H1 (cell line): ENCODE measurements at regions not wholly inside any gene's neighbourhood (a gene's known extent, or its start where the extent isn't known, plus 50 kb on each side); places are given as distances from the start of the nearest gene placed in this dataset.

Source experiments
- CTCF ChIA-PET: fragments of 300-600 bp; sonication (Branson Sonifier 250); formaldehyde crosslinking; loops from one replicate; lab custom pipeline; 2021; ENCODE audit not compliant: partially characterized antibody; lab: Charles Lee
- POLR2A ChIA-PET: fragments of 300-600 bp; sonication (Branson Sonifier 250); formaldehyde crosslinking; loops from one replicate; lab custom pipeline; 2021; ENCODE audit warnings: inconsistent platforms; ENCODE audit not compliant: partially characterized antibody; lab: Charles Lee
- DNase-seq, 2 experiments: peaks; one replicate each; pipeline versions ENCODE4 v3.0.0 to v3.0.0-alpha.2; 2010 to 2022; ENCODE audit warnings: low spot score in 2 of 2, low read depth in 1 of 2, mixed read lengths in 1 of 2
- FAIRE-seq: peaks from 2 replicates; lab custom pipeline; 2011; peaks lifted over from hg19 to GRCh38; lab: Jason Lieb, UNC
- H2AFZ ChIP-seq: 2 replicates; pipeline ENCODE4 v1.8.1; 2012; ENCODE audit warnings: low read length, inconsistent platforms
- H2AK5ac ChIP-seq: 2 replicates; pipeline ENCODE4 v1.6.1; 2013; ENCODE audit warnings: low read depth, low read length
- H2BK120ac ChIP-seq: replicated peaks from 2 replicates; pipeline ENCODE3; 2013; ENCODE audit warnings: low read depth, low read length, inconsistent platforms
- H2BK12ac ChIP-seq: 2 replicates; pipeline ENCODE4 v1.6.1; 2013; ENCODE audit warnings: low read depth, low read length
- H2BK15ac ChIP-seq: 2 replicates; pipeline ENCODE4 v1.6.1; 2013; ENCODE audit warnings: low read length
- H2BK20ac ChIP-seq: 2 replicates; pipeline ENCODE4 v1.6.1; 2013; ENCODE audit warnings: low read length
- H2BK5ac ChIP-seq: 2 replicates; pipeline ENCODE4 v1.6.1; 2013; ENCODE audit warnings: low read depth, low read length
- H3K14ac ChIP-seq: 2 replicates; pipeline ENCODE4 v1.6.1; 2013; ENCODE audit warnings: inconsistent platforms; ENCODE audit not compliant: insufficient read length
- H3K18ac ChIP-seq: 2 replicates; pipeline ENCODE4 v1.6.1; 2013; ENCODE audit warnings: low read length; ENCODE audit errors: extremely low read depth
- H3K23ac ChIP-seq: 2 replicates; pipeline ENCODE4 v1.6.1; 2013; ENCODE audit warnings: inconsistent platforms; ENCODE audit not compliant: insufficient read length
- H3K23me2 ChIP-seq: 2 replicates; pipeline ENCODE4 v1.6.1; 2013; ENCODE audit warnings: low read depth, low read length
- H3K27ac ChIP-seq: 2 replicates; pipeline ENCODE4 v1.6.1; 2011; ENCODE audit warnings: low read depth, low read length, inconsistent platforms
- H3K27me3 ChIP-seq, 4 experiments: replicated peaks in 1 of 4; 1 replicate in 1 of 4; 2 replicates in 3 of 4; pipeline versions ENCODE4 v1.6.1 to v1.8.1; 2011 to 2013; ENCODE audit warnings: low read length in 3 of 4, mild to moderate bottlenecking in 3 of 4, inconsistent platforms in 2 of 4, mixed read lengths in 2 of 4, moderate library complexity in 1 of 4; ENCODE audit not compliant: control insufficient read depth in 3 of 4, insufficient read depth in 3 of 4; ENCODE audit errors: extremely low read depth in 1 of 4
- H3K36me3 ChIP-seq, 4 experiments: 2 replicates each; pipeline versions ENCODE4 v1.6.1 to v1.8.1; 2011 to 2013; ENCODE audit warnings: mild to moderate bottlenecking in 4 of 4, low read length in 3 of 4, moderate library complexity in 2 of 4, control low read depth in 1 of 4, inconsistent platforms in 1 of 4; ENCODE audit not compliant: insufficient read depth in 4 of 4, control insufficient read depth in 2 of 4
- H3K4ac ChIP-seq: replicated peaks from 2 replicates; pipeline ENCODE3; 2013; ENCODE audit warnings: low read length, low read depth, mixed read lengths, inconsistent platforms; ENCODE audit not compliant: insufficient read length
- H3K4me1 ChIP-seq, 4 experiments: replicated peaks in 1 of 4; 1 replicate in 1 of 4; 2 replicates in 3 of 4; pipeline versions ENCODE4 v1.6.1 to v1.8.1; 2011 to 2013; ENCODE audit warnings: low read length in 3 of 4, inconsistent platforms in 2 of 4, mixed read lengths in 1 of 4; ENCODE audit not compliant: insufficient read depth in 4 of 4, control insufficient read depth in 3 of 4
- H3K4me2 ChIP-seq, 2 experiments: 2 replicates each; pipeline versions ENCODE4 v1.6.1 to v1.8.1; 2011 to 2013; ENCODE audit warnings: low read depth in 2 of 2, low read length in 2 of 2, control low read depth in 1 of 2, inconsistent platforms in 1 of 2, mild to moderate bottlenecking in 1 of 2; ENCODE audit not compliant: insufficient read depth in 1 of 2
- H3K4me3 ChIP-seq, 4 experiments: fragments of 200-600, 300-600 bp in 1 of 4; sonication (generic), shearing (Covaris generic), sonication (Bioruptor Twin) in 1 of 4; 2 replicates each; pipeline versions ENCODE4 v1.5.1 to v1.8.1; 2011 to 2016; ENCODE audit warnings: low read length in 4 of 4, low read depth in 3 of 4, control low read depth in 2 of 4, inconsistent platforms in 2 of 4, mild to moderate bottlenecking in 2 of 4, mixed read lengths in 1 of 4, moderate library complexity in 1 of 4; ENCODE audit not compliant: insufficient read depth in 2 of 4; ENCODE audit errors: extremely low read depth in 1 of 4
- H3K56ac ChIP-seq: replicated peaks from 2 replicates; pipeline ENCODE3; 2013; ENCODE audit warnings: low read depth, mild to moderate bottlenecking, mixed read lengths, low read length, inconsistent platforms; ENCODE audit not compliant: insufficient read length
- H3K79me1 ChIP-seq: 2 replicates; pipeline ENCODE4 v1.6.1; 2013; ENCODE audit warnings: low read depth, low read length, control low read depth
- H3K79me2 ChIP-seq, 2 experiments: 2 replicates each; pipeline versions ENCODE4 v1.6.1 to v1.8.1; 2012 to 2013; ENCODE audit warnings: low read length in 2 of 2, mild to moderate bottlenecking in 2 of 2, inconsistent platforms in 1 of 2; ENCODE audit not compliant: insufficient read depth in 2 of 2, control insufficient read depth in 1 of 2
- H3K9ac ChIP-seq, 4 experiments: replicated peaks in 1 of 4; 1 replicate in 1 of 4; 2 replicates in 3 of 4; pipeline versions ENCODE4 v1.6.1 to v1.8.1; 2011 to 2013; ENCODE audit warnings: low read depth in 3 of 4, low read length in 3 of 4, control low read depth in 2 of 4, mild to moderate bottlenecking in 2 of 4, moderate library complexity in 2 of 4, inconsistent platforms in 1 of 4; ENCODE audit errors: extremely low read depth in 1 of 4
- H3K9me3 ChIP-seq, 2 experiments: 2 replicates each; pipeline versions ENCODE4 v1.6.1 to v1.8.1; 2012 to 2013; ENCODE audit warnings: mild to moderate bottlenecking in 2 of 2, moderate library complexity in 2 of 2, control low read depth in 1 of 2, inconsistent platforms in 1 of 2, low read depth in 1 of 2, low read length in 1 of 2, mixed read lengths in 1 of 2; ENCODE audit not compliant: insufficient read depth in 2 of 2
- H4K20me1 ChIP-seq, 2 experiments: replicated peaks in 1 of 2; 2 replicates each; pipeline versions ENCODE3 to v1.8.1; 2011 to 2013; ENCODE audit warnings: inconsistent platforms in 2 of 2, low read length in 2 of 2, mild to moderate bottlenecking in 1 of 2; ENCODE audit not compliant: insufficient read depth in 2 of 2, control insufficient read depth in 1 of 2
- H4K5ac ChIP-seq: 2 replicates; pipeline ENCODE4 v1.6.1; 2013; ENCODE audit warnings: low read length, low read depth, mixed read lengths, inconsistent platforms; ENCODE audit not compliant: insufficient read length
- H4K8ac ChIP-seq: 2 replicates; pipeline ENCODE4 v1.8.0; 2013; ENCODE audit warnings: mild to moderate bottlenecking, moderate library complexity, low read length, inconsistent platforms; ENCODE audit not compliant: insufficient read depth; ENCODE audit errors: extremely low read depth
- H4K91ac ChIP-seq: replicated peaks from 2 replicates; pipeline ENCODE3; 2013; ENCODE audit warnings: low read length, mixed read lengths, inconsistent platforms; ENCODE audit not compliant: insufficient read length
- CBX5 ChIP-seq: fragments of 300-800, 300-1000 bp; sonication (generic); IDR thresholded peaks from 2 replicates; pipeline ENCODE4 v1.7.1; 2016; ENCODE audit warnings: antibody characterized with exemption, low read length, low read depth
- CHD2 ChIP-seq: IDR thresholded peaks from 2 replicates; pipeline ENCODE4 v1.6.1; 2012; ENCODE audit warnings: low read length, improper control_type of control experiment
- CTBP2 ChIP-seq: IDR thresholded peaks from 2 replicates; pipeline ENCODE4 v1.7.0; 2011; ENCODE audit warnings: borderline replicate concordance, mild to moderate bottlenecking, moderate library complexity, mixed read lengths, low read length; ENCODE audit not compliant: insufficient read depth, insufficient read length
- GTF2F1 ChIP-seq: IDR thresholded peaks from 2 replicates; pipeline ENCODE4 v1.6.1; 2012; ENCODE audit warnings: low read depth, low read length, improper control_type of control experiment, borderline replicate concordance
- HDAC2 ChIP-seq, 2 experiments: fragments of 300-600 bp in 1 of 2; sonication (generic) in 1 of 2; IDR thresholded peaks; 2 replicates each; pipeline ENCODE4 v1.6.1; 2011 to 2012; ENCODE audit warnings: low read depth in 2 of 2, low read length in 2 of 2, mild to moderate bottlenecking in 2 of 2, moderate library complexity in 2 of 2, borderline replicate concordance in 1 of 2, inconsistent platforms in 1 of 2
- MAFK ChIP-seq: IDR thresholded peaks from 2 replicates; pipeline ENCODE4 v1.6.1; 2012; ENCODE audit warnings: low read depth, mild to moderate bottlenecking, improper control_type of control experiment, low read length
- POLR2AphosphoS5 ChIP-seq: IDR thresholded peaks from 2 replicates; pipeline ENCODE4 v1.6.1; 2011; ENCODE audit warnings: low read depth, low read length
- RXRA ChIP-seq: IDR thresholded peaks from 2 replicates; pipeline ENCODE4 v1.6.1; 2011; ENCODE audit warnings: low read depth, mild to moderate bottlenecking, low read length, moderate library complexity; ENCODE audit not compliant: insufficient read depth
- SIRT6 ChIP-seq: IDR thresholded peaks from one replicate; pipeline ENCODE4 v1.7.1; 2012; ENCODE audit warnings: low read length, inconsistent platforms
- SP4 ChIP-seq: IDR thresholded peaks from 2 replicates; pipeline ENCODE4 v1.6.1; 2012; ENCODE audit warnings: low read length, inconsistent platforms
- TCF12 ChIP-seq: IDR thresholded peaks from 2 replicates; pipeline ENCODE4 v1.6.1; 2011; ENCODE audit warnings: low read depth, mild to moderate bottlenecking, low read length
- TEAD4 ChIP-seq: IDR thresholded peaks from 2 replicates; pipeline ENCODE4 v1.6.1; 2012; ENCODE audit warnings: low read depth, low read length, inconsistent platforms, mixed read lengths
- ZNF274 ChIP-seq: IDR thresholded peaks from 2 replicates; pipeline ENCODE4 v1.7.0; 2012; ENCODE audit warnings: low read length, borderline replicate concordance; ENCODE audit errors: extremely low read depth
- WGBS, 2 experiments: shearing (Covaris generic) in 1 of 2; methylation state at CpG; one replicate each; pipeline versions ENCODE4 v1.1.6 to v1.1.7; 2013 to 2015; ENCODE audit warnings: low lambda C conversion rate in 2 of 2, mixed read lengths in 2 of 2, inconsistent platforms in 1 of 2, low coverage in 1 of 2, missing lambda C conversion rate in 1 of 2; ENCODE audit not compliant: insufficient replicate concordance in 2 of 2, insufficient coverage in 1 of 2, insufficient read length in 1 of 2; ENCODE audit errors: extremely low coverage in 1 of 2, missing lambda C conversion rate in 1 of 2; 5-methylcytosine and 5-hydroxymethylcytosine counted together

- Histone ChIP-seq H2BK20ac (no peak overlapping the region), H2AFZ (peak overlapping the region; percentile 92), H4K5ac (no peak overlapping the region), H3K79me1 (no peaks in the 10 kb centered on the region), H3K27ac (no peak overlapping the region), H3K4me2 (peak overlapping the region in 1 of 2 experiments; percentile 11; a peak in 1 of 4 replicates), H3K9ac (no peak overlapping the region), H3K9me3 (peaks cover 2 to 5% of the 10 kb centered on the region in 2 experiments; a peak in 1 of 4 replicates), H4K91ac (no peak overlapping the region), H2BK120ac (no peak overlapping the region), H3K23me2 (no peaks in the 10 kb centered on the region), H3K79me2 (no peaks in the 10 kb centered on the region), H3K14ac (no peak overlapping the region), H2BK5ac (no peak overlapping the region), H4K20me1 (no peaks in the 10 kb centered on the region), H3K56ac (no peak overlapping the region), H3K4ac (no peak overlapping the region), H2BK15ac (no peak overlapping the region), H3K36me3 (no peaks in the 10 kb centered on the region), H3K23ac (no peak overlapping the region), H3K4me3 (no peak overlapping the region), H4K8ac (no peak overlapping the region), H3K18ac (no peak overlapping the region), H3K27me3 (no peaks in the 10 kb centered on the region; a peak in 1 of 7 replicates), H2AK5ac (no peak overlapping the region), H3K4me1 (peaks cover 0 to 13% (median 3%) of the 10 kb centered on the region in 4 experiments; a peak in 6 of 7 replicates), H2BK12ac (0 out of 2 replicates have a peak overlapping the region, but pooled peaks have one; percentile 71)
- DNase-seq (no peak), FAIRE-seq (no peak)
- ChIA-PET CTCF (interaction anchor here (1.1 to 1.4 kb wide), 2 partner anchors 54 to 220 kb away, joined by 3 to 4 read pairs; no protein-coding TSS in a partner anchor), POLR2A (no interaction called here)
- WGBS, 2 experiments, result 62% methylated on average over 4 of the region's 4 CpGs; no CpG with 5 or more reads in 1 of the 2 experiments
- TF ChIP-seq POLR2AphosphoS5 (no peak), TEAD4 (no peak), CTBP2 (no peak), SP4 (no peak), SIRT6 (no peak), CHD2 (no peak), HDAC2 (IDR thresholded peaks at IDR 0.05; ENCODE audit: borderline replicate concordance in 1 of 2, low read depth in 2 of 2, low read length in 2 of 2) (no peak), GTF2F1 (no peak), RXRA (no peak), ZNF274 (no peak), MAFK (no peak), TCF12 (no peak), CBX5 (no peak)
These were observed 207.8 kb upstream of the MAP3K1 start for GRCh38 chr5:56607551-56607950.
